Breast epithelium (tissue), 3 donors: ENCODE measurements at regions not wholly inside any gene's neighbourhood (a gene's known extent, or its start where the extent isn't known, plus 50 kb on each side); places are given as distances from the start of the nearest gene placed in this dataset.

Experiments
- POLR2A ChIP-seq: fragments of 450-650 bp; IDR thresholded peaks from one replicate; pipeline ENCODE4 v1.6.1; 2016; ENCODE audit warnings: antibody characterized with exemption, mild to moderate bottlenecking, moderate library complexity
- TF ChIP-seq, protein P1 (sequence below), 3 donors: fragments of 450-650 bp; IDR thresholded peaks; one replicate each; pipeline ENCODE4 v1.5.1; 2016 to 2017; ENCODE audit warnings: antibody characterized with exemption in 3 of 3, mild to moderate bottlenecking in 3 of 3, moderate library complexity in 3 of 3

DNA sequence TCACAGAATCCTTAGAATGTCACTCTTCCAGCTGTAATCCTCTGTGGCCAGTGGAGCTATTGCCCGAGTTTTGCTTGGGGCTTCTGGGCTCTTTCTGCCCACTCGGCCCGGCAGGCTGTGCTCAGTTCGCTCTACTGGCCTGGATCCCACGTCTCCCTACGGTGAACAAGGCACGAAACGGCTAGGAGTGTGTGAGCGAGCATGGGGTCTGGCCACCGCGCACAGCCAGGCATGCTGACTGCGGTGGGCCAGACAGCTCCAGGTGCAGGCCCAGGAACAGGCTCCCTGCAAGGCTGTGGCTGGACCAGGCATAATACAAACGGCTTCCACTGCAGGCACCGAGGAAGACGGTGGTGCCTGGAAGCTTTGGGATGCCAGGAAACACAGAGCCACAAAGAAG lies 2035.5 kb upstream of the ACO1 start:
- no peak for TF ChIP-seq POLR2A
- TF ChIP-seq, protein P1, sequence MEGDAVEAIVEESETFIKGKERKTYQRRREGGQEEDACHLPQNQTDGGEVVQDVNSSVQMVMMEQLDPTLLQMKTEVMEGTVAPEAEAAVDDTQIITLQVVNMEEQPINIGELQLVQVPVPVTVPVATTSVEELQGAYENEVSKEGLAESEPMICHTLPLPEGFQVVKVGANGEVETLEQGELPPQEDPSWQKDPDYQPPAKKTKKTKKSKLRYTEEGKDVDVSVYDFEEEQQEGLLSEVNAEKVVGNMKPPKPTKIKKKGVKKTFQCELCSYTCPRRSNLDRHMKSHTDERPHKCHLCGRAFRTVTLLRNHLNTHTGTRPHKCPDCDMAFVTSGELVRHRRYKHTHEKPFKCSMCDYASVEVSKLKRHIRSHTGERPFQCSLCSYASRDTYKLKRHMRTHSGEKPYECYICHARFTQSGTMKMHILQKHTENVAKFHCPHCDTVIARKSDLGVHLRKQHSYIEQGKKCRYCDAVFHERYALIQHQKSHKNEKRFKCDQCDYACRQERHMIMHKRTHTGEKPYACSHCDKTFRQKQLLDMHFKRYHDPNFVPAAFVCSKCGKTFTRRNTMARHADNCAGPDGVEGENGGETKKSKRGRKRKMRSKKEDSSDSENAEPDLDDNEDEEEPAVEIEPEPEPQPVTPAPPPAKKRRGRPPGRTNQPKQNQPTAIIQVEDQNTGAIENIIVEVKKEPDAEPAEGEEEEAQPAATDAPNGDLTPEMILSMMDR (IDR thresholded peaks at IDR 0.05): no peak
